Stimulated activated naive CD8-positive, alpha-beta T cell treated with anti-CD3 and anti-CD28 coated beads, Interleukin-15, Interleukin-2, amounts not matched to agents 100 U/mL and 50 U/mL, for 24 hours (primary cell): ENCODE measurements at regions not wholly inside any gene's neighbourhood (a gene's known extent, or its start where the extent isn't known, plus 50 kb on each side); places are given as distances from the start of the nearest gene placed in this dataset.
A peak's percentile ranks its signal among the peaks of the same experiment; 100 is the strongest.

Experiments
- ATAC-seq: fragments of 150-1000 bp; cut with Tn5 transposase; one replicate; pipeline ENCODE4 v1.10.0; 2021
- DNase-seq: peaks from one replicate; pipeline ENCODE4 v3.0.0; 2021

DNA sequence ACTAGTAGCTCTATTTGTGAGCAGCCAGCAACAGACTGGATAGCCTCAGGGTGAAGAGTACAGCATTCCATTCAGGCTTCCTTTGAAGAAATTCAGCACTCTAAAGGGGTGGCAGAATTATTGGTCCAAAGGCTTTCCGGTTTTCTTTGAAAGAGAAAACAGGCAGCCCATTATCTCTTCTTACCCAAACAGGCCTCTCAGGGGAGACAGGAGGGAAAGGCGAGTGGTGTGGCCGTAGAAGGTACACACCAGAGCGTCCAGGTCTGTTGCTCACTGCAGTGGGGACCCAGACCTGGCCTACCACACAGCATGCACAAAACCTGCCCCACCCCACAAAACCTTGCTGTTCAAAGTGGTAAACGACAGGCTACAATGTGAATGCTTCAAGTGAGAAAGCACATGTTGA, 83.3 kb downstream of the ZNF608 start:
- DNase-seq (no peak), ATAC-seq (no peak)

- ATAC-seq (no peak), DNase-seq (no peak)
Measured at GRCh38 chr5:124662181-124662781, 84.2 kb downstream of the ZNF608 start.

DNA sequence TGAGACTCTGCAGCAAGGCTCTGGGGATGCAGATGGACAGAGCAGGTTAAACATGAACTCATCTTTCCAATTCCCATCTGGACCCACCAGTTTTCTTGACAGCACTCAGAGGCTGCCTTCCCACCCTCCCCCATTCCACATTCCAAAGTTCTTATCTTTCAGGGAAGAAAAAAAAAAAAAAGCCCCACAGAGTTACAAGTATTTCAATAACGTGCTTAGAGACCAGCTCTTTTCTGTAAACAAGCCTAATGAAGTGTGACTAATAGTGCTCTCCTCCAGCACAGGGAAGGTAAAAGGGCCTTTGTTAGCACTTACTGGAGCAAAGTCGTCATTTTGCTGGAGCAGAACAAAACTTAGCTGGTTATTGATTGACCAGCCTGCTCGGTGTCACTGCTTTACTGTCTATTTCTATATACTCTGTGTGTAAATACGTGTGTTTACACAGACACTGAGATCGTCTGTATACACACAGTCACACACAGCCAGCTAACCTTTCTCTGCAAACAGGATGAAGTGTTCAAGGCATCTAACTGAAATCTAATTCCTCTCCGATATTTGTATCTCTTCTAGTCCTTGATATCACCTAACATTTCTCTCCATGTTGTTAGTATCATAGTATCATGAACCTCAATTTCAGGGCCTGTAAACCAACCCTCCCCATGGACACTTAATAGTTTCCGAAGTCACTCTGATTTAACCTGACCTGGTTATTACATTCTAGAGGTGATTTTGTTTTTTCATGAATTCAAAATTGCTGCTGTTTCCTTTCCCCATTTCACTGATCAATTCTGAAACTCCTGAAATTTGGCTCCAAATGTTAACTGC, 84.9 kb downstream of the ZNF608 start:
- DNase-seq (no peak), ATAC-seq (no peak)

- DNase-seq (no peak), ATAC-seq (no peak)
Measured at GRCh38 chr5:124660229-124661093, 86.0 kb downstream of the ZNF608 start.

GRCh38 chr5:124659798-124660197, 86.6 kb downstream of the ZNF608 start:
- DNase-seq (no peak), ATAC-seq (no peak)

DNA sequence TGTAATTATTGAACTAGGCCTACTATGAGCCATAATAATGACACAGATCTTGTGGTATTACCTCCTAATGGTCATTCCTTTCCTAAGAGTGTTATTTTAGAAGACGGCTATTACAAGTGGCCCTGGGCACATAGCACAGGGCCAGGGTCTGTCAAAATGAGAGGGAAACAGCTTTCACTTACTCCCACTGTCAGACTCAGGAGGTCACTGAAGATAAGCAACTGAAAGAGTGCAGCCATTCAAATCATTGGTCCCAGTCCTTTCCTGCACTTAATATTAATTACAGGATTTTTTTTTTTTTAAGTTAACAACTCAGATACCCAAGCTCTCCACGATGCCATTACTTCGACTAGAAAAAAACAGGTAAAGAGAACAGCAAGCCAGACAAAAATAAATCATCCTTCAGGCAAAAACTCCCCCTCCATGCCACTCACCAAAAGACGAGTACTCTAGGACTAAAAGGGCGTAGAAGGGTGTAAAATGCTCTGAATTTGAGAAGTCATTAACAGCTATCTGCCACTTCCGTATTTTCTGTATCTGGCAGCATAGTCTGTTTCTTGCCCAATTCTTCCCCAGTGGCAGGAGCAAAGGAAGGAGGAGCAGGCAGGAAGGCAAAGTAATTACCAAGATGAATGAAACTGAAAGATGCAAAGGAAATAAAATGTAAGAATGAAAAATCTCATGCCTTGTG, 87.4 kb downstream of the ZNF608 start:
- ATAC-seq: no peak
- DNase-seq: no peak

GRCh38 chr5:124655921-124656511, 90.4 kb downstream of the ZNF608 start:
- DNase-seq (no peak), ATAC-seq (no peak)

DNA sequence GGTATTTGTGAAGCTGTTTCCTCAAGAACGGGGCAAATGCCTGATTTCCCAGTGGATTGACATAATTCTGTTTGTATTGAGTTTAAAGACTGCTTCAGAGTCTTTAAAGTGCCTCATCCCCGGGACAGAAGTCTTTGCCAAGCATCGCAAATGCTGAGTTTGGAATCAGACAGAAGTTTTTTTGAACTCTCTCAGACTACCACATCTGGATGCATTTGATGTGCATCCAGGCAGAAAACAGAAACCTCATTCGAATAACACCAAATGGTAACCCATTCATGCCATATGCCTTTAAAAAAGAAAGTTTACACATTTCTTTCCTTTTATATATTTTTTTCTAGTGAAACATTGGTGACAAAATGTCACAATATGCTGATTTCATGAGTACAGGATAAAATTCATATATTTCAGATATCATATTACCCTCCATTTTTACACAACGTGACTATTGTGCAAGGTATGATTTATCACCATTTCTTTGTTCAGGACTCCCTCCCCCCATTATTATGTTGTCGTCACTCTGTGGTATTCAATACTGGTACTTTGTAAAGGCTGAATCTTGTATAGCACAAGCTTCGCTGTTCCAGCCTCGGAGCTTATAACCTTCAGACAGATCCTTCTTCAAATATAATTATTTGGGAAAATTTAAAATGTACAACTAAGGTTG, 91.1 kb downstream of the ZNF608 start:
- DNase-seq: no peak
- ATAC-seq: no peak

DNA sequence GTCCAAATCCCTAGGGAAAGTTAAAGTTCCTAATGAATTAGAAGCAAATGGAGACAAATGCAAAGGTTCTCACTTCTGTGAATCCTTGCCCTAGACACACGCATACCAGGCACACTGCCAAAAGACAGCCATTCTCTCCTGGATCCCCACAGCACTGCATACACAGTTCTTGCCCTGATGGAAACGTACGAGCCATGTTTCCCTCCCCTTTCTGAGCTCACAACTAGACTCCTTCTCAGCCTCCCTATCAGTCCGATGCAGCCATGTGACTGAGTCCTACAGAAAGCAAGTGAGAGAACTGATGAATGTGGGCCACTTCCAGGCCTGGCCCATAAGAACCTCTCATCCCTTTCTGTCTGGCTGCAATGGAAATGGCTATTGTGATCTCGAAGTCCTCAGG, 92.0 kb downstream of the ZNF608 start:
- ATAC-seq (no peak), DNase-seq (no peak)

- no peak for ATAC-seq
- DNase-seq: no peak
Measured at GRCh38 chr5:124653666-124654065, 92.8 kb downstream of the ZNF608 start.

GRCh38 chr5:124652892-124653441, 93.5 kb downstream of the ZNF608 start:
- ATAC-seq: no peak
- DNase-seq: no peak

- DNase-seq (no peak), ATAC-seq (no peak)
Measured at GRCh38 chr5:124652514-124652819, 94.0 kb downstream of the ZNF608 start.

GRCh38 chr5:124651663-124652513, 94.6 kb downstream of the ZNF608 start:
- ATAC-seq (peak; percentile 52), DNase-seq (peak; percentile 46)

GRCh38 chr5:124650951-124651662, 95.3 kb downstream of the ZNF608 start:
- ATAC-seq (no peak), DNase-seq (no peak)

GRCh38 chr5:124650147-124650561, 96.3 kb downstream of the ZNF608 start:
- DNase-seq: no peak
- ATAC-seq: no peak

- ATAC-seq (peak; percentile 78), DNase-seq (peak; percentile 61)
Measured at GRCh38 chr5:124649491-124650146, 96.8 kb downstream of the ZNF608 start.

DNA sequence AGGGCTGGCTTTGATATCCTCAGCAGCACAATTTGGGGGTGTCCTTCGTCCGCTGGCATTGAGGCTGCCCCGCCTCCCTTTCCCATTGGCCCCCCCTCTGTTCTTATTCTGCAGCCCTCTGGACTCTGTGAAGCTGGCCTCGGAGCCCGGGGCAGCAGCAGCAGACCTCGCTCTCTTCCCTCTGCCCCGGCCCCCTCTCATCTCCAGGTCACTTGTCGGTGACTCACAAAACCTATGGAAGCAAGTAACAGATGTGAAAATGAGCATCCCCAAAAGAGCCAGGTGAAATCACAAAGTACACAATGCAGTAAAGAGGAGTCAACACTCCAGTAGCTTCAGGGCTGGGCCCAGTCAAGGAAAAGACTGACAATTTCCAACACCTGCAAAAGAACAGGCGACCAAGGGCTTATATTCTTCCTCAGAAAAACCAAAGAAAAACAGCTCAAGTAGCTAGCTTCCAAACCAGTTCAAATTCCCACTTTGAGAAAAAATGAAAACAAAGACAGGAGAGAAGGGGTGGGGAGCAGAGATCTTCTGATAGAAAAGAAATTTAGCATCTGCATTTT, 97.5 kb downstream of the ZNF608 start:
- DNase-seq (no peak), ATAC-seq (no peak)

DNA sequence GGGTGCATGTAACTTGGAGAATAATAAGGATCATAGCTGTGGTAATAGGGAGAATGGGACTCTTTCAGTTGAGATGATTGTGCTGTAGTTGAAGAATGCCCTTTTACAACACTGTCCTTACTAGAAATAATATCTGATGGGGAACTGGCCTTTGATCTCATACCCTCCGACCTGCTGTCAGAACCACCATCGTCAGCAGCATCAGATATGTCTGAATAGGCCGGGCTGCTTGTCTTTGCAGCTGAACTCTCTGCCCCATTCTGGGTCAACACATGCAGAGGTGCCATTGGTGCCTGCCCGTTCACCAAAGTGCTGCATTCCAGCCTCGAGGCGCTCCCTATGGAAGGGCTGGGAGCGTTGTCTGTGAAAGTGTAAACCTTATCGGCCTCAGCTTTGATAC, 99.1 kb downstream of the ZNF608 start:
- ATAC-seq: no peak

DNA sequence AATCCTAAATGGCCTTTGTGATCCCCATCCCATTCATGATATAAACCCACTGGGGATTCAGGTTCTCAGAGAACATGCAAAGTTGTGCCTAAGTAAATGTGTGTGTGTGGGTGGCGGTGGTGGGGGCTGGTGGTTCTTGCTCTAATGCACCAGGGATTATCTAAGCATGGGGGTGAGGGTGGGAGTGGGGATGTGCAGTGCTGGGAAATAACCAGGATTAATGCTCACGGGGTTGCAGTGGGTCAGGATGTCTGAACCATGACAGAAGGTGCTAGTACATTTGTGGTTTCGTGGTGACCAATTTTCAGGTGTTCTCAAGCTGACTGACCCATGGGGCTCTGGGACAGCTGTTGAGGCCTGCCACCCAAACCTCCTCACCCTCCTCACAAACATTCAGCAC, 101.0 kb downstream of the ZNF608 start:
- no peak for DNase-seq

More for the DNA sequence above, 99.1 kb downstream of the ZNF608 start:
- DNase-seq: no peak

More for the DNA sequence above, 101.0 kb downstream of the ZNF608 start:
- no peak for ATAC-seq
